GM12878 (cell line): ENCODE measurements at regions not wholly inside any gene's neighbourhood (a gene's known extent, or its start where the extent isn't known, plus 50 kb on each side); places are given as distances from the start of the nearest gene placed in this dataset.

Source experiments
- ATAC-seq: fragments of 200-7000 bp; cut with Tn5 transposase; 3 replicates; pipeline ENCODE4 v1.9.1; 2020; ENCODE audit warnings: mild to moderate bottlenecking, moderate library complexity
- BruUV-seq: library from RNA; stranded (reverse); fragments of 400-500 nt; replicated peaks from 2 replicates; lab custom pipeline; 2021; lab: Mats Ljungman, UMichigan
- CTCF ChIA-PET: fragments of 300-600 bp; sonication (Branson Sonifier 250); formaldehyde crosslinking; extraction: SDS; loops from one replicate; lab custom pipeline; 2021; ENCODE audit warnings: inconsistent platforms; lab: Yijun Ruan, JAX
- POLR2A ChIA-PET: fragments of 350-600 bp; formaldehyde crosslinking; extraction: SDS; loops from one replicate; lab custom pipeline; 2021; ENCODE audit warnings: inconsistent platforms; lab: Charles Lee
- RAD21 ChIA-PET: fragments of 300-600 bp; sonication (Branson Sonifier 250); formaldehyde crosslinking; loops from one replicate; lab custom pipeline; 2023; ENCODE audit warnings: antibody characterized with exemption; ENCODE audit not compliant: unreplicated experiment; lab: Charles Lee
- SMC1A ChIA-PET: fragments of 300-600 bp; sonication (Branson Sonifier 250); formaldehyde crosslinking; loops from one replicate; lab custom pipeline; 2023; ENCODE audit not compliant: unreplicated experiment, uncharacterized antibody; lab: Charles Lee
- DNase-seq: peaks from one replicate; pipeline ENCODE4 v3.0.0-alpha.2; 2011; ENCODE audit warnings: low read depth, low spot score
- FAIRE-seq: peaks from 3 replicates; lab custom pipeline; 2011; peaks lifted over from hg19 to GRCh38; lab: Jason Lieb, UNC
- H2AFZ ChIP-seq: 2 replicates; pipeline ENCODE4 v1.6.0; 2011; ENCODE audit warnings: low read depth, low read length, control low read depth; ENCODE audit not compliant: control insufficient read depth
- H3K27ac ChIP-seq: 2 replicates; pipeline ENCODE4 v1.5.1; 2011; ENCODE audit warnings: control low read depth; ENCODE audit not compliant: control insufficient read depth, insufficient read depth
- H3K27me3 ChIP-seq, 2 experiments: replicated peaks in 1 of 2; 2 replicates each; pipeline versions ENCODE4 v1.6.0 to v1.6.1; 2011; ENCODE audit warnings: low read length in 1 of 2; ENCODE audit not compliant: control insufficient read depth in 2 of 2, insufficient read depth in 2 of 2
- H3K36me3 ChIP-seq, 2 experiments: 2 replicates each; pipeline ENCODE4 v1.5.1; 2011; ENCODE audit warnings: low read length in 1 of 2; ENCODE audit not compliant: control insufficient read depth in 2 of 2, insufficient read depth in 2 of 2
- H3K4me1 ChIP-seq: 2 replicates; pipeline ENCODE4 v1.6.1; 2011; ENCODE audit warnings: mild to moderate bottlenecking, low read length, moderate library complexity, mixed read lengths; ENCODE audit not compliant: control insufficient read depth, insufficient read depth
- H3K4me2 ChIP-seq: 2 replicates; pipeline ENCODE4 v1.6.0; 2011; ENCODE audit warnings: control low read depth; ENCODE audit not compliant: control insufficient read depth, insufficient read depth
- H3K4me3 ChIP-seq: fragments of 200-600 bp; sonication (generic); 2 replicates; pipeline ENCODE4 v1.5.1; 2016
- H3K79me2 ChIP-seq: 2 replicates; pipeline ENCODE4 v1.6.0; 2011; ENCODE audit warnings: low read length; ENCODE audit not compliant: control insufficient read depth, insufficient read depth
- H3K9ac ChIP-seq: 2 replicates; pipeline ENCODE4 v1.8.0; 2011; ENCODE audit warnings: low read length, control low read depth, mixed read lengths; ENCODE audit not compliant: control insufficient read depth, insufficient read depth
- H3K9me3 ChIP-seq: replicated peaks from 3 replicates; pipeline ENCODE4 v1.5.1; 2011; ENCODE audit warnings: mild to moderate bottlenecking, low read length; ENCODE audit not compliant: control insufficient read depth, insufficient read depth
- H4K20me1 ChIP-seq: 2 replicates; pipeline ENCODE4 v1.6.0; 2011; ENCODE audit not compliant: control insufficient read depth, insufficient read depth
- E4F1 ChIP-seq: fragments of 450-650 bp; IDR thresholded peaks from 2 replicates; pipeline ENCODE4 v1.6.1; 2018; ENCODE audit warnings: borderline replicate concordance, mild to moderate bottlenecking; ENCODE audit not compliant: partially characterized antibody
- KAT2A ChIP-seq: conservative IDR thresholded peaks from 2 replicates; pipeline ENCODE4 v1.6.1; 2011; ENCODE audit warnings: low read depth, low read length; ENCODE audit not compliant: control insufficient read depth
- KLF5 ChIP-seq: fragments of 450-650 bp; IDR thresholded peaks from 2 replicates; pipeline ENCODE4 v1.6.1; 2014; ENCODE audit warnings: mild to moderate bottlenecking; ENCODE audit not compliant: partially characterized antibody
- MEF2B ChIP-seq: fragments of 450-650 bp; IDR thresholded peaks from 2 replicates; pipeline ENCODE4 v1.6.1; 2018; ENCODE audit warnings: mild to moderate bottlenecking, moderate library complexity; ENCODE audit not compliant: partially characterized antibody, poor library complexity, severe bottlenecking
- RBBP5 ChIP-seq: fragments of 200-600 bp; sonication (generic); conservative IDR thresholded peaks from 2 replicates; pipeline ENCODE4 v1.6.1; 2016
- RUNX3 ChIP-seq: IDR thresholded peaks from 2 replicates; pipeline ENCODE4 v1.6.1; 2012; ENCODE audit warnings: low read length, inconsistent platforms
- TCF12 ChIP-seq: IDR thresholded peaks from 2 replicates; pipeline ENCODE4 v1.6.1; 2011; ENCODE audit warnings: low read depth, mild to moderate bottlenecking, low read length
- TCF7 ChIP-seq: IDR thresholded peaks from 2 replicates; pipeline ENCODE4 v1.6.1; 2014; ENCODE audit warnings: antibody characterized with exemption, borderline replicate concordance
- WGBS: methylation state at CpG from one replicate; pipeline ENCODE4 v1.1.6; 2016; ENCODE audit warnings: low lambda C conversion rate; ENCODE audit not compliant: insufficient replicate concordance, insufficient coverage; ENCODE audit errors: missing lambda C conversion rate; 5-methylcytosine and 5-hydroxymethylcytosine counted together
- in situ Hi-C: fragments of 300-500 bp; cut with MboI; formaldehyde crosslinking; loops from 9 replicates; pipeline ENCODE4 v1.14.3; 2018; ENCODE audit warnings: mixed read lengths
- intact Hi-C: fragments of 100-400 bp; cut with micrococcal nuclease; formaldehyde crosslinking; loops from one replicate; pipeline ENCODE4 v1.14.2; 2022; ENCODE audit not compliant: unreplicated experiment
- TF ChIP-seq, protein P1 (sequence below): fragments of 450-650 bp; formaldehyde crosslinking; IDR thresholded peaks from 2 replicates; pipeline ENCODE4 v1.5.0; 2022; ENCODE audit warnings: mild to moderate bottlenecking, missing genetic modification characterization

- no peaks in the 10 kb centered on the region for H3K9me3 ChIP-seq
- H3K9ac ChIP-seq, result no peak overlapping the region
- H3K27me3 ChIP-seq, result no peaks in the 10 kb centered on the region
- SMC1A ChIA-PET, result no interaction called here
- no TSS peak for BruUV-seq
- intact Hi-C loops, result no loop called here
- H3K36me3 ChIP-seq, result no peaks in the 10 kb centered on the region
- CTCF ChIA-PET, result no interaction called here
- H2AFZ ChIP-seq, result no peak overlapping the region
- DNase-seq (no peak), FAIRE-seq (no peak), ATAC-seq (no peak)
- no peaks in the 10 kb centered on the region for H3K79me2 ChIP-seq
- no peaks in the 10 kb centered on the region for H4K20me1 ChIP-seq
- in situ Hi-C loops, result no loop called here
- H3K4me2 ChIP-seq, result no peak overlapping the region
- TF ChIP-seq RBBP5 (no peak), KLF5 (no peak), TCF12 (no peak), TCF7 (no peak), RUNX3 (no peak), E4F1 (no peak)
- POLR2A ChIA-PET, result no interaction called here
- 36% methylated on average over 1 of the region's 1 CpG for WGBS
- H3K4me3 ChIP-seq, result no peak overlapping the region
- H3K27ac ChIP-seq, result no peak overlapping the region
- RAD21 ChIA-PET, result no interaction called here
- no peaks in the 10 kb centered on the region for H3K4me1 ChIP-seq
Measured at GRCh38 chr3:70571696-70572095, 259.3 kb upstream of the MDFIC2 start.

DNA sequence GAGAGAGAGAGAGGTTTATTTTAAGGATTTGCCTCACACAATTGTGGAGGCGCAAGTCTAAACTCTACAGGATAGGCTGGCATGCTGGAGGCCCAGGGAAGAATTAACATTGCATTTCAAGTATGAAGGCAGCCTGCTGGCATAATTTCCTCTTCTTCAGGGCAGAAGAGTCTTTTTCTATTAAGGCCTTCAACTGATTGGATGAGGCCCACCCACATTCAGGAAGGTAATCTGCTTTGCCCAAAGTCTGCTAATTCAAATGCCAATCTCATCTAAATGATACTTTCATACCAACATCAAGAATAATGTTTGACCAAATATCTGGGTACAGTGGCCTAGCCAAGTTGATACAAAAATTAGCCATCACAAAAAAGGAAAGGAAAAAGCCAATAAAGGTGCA, 258.1 kb upstream of the MDFIC2 start:
- BruUV-seq, result no TSS peak
- H3K9ac ChIP-seq, result no peak overlapping the region
- ChIA-PET RAD21 (no interaction called here), CTCF (no interaction called here), SMC1A (no interaction called here), POLR2A (no interaction called here)
- no peaks in the 10 kb centered on the region for H3K4me1 ChIP-seq
- no peaks in the 10 kb centered on the region for H4K20me1 ChIP-seq
- H3K9me3 ChIP-seq, result no peaks in the 10 kb centered on the region
- no peaks in the 10 kb centered on the region for H3K36me3 ChIP-seq
- H3K79me2 ChIP-seq, result no peaks in the 10 kb centered on the region
- DNase-seq (no peak), ATAC-seq (no peak), FAIRE-seq (no peak)
- no peak overlapping the region for H2AFZ ChIP-seq
- in situ Hi-C loops (no loop called here), intact Hi-C loops (no loop called here)
- no peak overlapping the region for H3K4me3 ChIP-seq
- WGBS, result 38% methylated on average over 1 of the region's 1 CpG
- H3K4me2 ChIP-seq, result no peak overlapping the region
- H3K27me3 ChIP-seq, result no peaks in the 10 kb centered on the region
- H3K27ac ChIP-seq, result no peak overlapping the region
- TF ChIP-seq, protein P1, sequence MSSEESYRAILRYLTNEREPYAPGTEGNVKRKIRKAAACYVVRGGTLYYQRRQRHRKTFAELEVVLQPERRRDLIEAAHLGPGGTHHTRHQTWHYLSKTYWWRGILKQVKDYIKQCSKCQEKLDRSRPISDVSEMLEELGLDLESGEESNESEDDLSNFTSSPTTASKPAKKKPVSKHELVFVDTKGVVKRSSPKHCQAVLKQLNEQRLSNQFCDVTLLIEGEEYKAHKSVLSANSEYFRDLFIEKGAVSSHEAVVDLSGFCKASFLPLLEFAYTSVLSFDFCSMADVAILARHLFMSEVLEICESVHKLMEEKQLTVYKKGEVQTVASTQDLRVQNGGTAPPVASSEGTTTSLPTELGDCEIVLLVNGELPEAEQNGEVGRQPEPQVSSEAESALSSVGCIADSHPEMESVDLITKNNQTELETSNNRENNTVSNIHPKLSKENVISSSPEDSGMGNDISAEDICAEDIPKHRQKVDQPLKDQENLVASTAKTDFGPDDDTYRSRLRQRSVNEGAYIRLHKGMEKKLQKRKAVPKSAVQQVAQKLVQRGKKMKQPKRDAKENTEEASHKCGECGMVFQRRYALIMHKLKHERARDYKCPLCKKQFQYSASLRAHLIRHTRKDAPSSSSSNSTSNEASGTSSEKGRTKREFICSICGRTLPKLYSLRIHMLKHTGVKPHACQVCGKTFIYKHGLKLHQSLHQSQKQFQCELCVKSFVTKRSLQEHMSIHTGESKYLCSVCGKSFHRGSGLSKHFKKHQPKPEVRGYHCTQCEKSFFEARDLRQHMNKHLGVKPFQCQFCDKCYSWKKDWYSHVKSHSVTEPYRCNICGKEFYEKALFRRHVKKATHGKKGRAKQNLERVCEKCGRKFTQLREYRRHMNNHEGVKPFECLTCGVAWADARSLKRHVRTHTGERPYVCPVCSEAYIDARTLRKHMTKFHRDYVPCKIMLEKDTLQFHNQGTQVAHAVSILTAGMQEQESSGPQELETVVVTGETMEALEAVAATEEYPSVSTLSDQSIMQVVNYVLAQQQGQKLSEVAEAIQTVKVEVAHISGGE (CRISPR knock-in tag), result no peak
- TF ChIP-seq KAT2A (no peak), MEF2B (no peak)
